WTC11 (cell line): ENCODE measurements at regions not wholly inside any gene's neighbourhood (a gene's known extent, or its start where the extent isn't known, plus 50 kb on each side); places are given as distances from the start of the nearest gene placed in this dataset.

Source experiments
- ATAC-seq: fragments of 200-7000 bp; cut with Tn5 transposase; 2 replicates; pipeline ENCODE4 v1.10.0; 2021; ENCODE audit warnings: mild to moderate bottlenecking, moderate library complexity
- CTCF ChIA-PET: fragments of 300-600 bp; sonication (Branson Sonifier 250); formaldehyde crosslinking; loops from one replicate; lab custom pipeline; 2021; ENCODE audit warnings: antibody characterized with exemption; lab: Charles Lee
- POLR2A ChIA-PET: fragments of 350-600 bp; sonication (Branson Sonifier 250); formaldehyde crosslinking; loops from one replicate; lab custom pipeline; 2021; ENCODE audit warnings: antibody characterized with exemption; lab: Charles Lee
- DNase-seq: peaks from one replicate; pipeline ENCODE4 v3.0.0; 2021; ENCODE audit warnings: low spot score
- H3K27ac Mint-ChIP-seq: 2 replicates; pipeline ENCODE4 v1.8.0; 2021; ENCODE audit warnings: mixed read lengths
- H3K27me3 Mint-ChIP-seq: 2 replicates; pipeline ENCODE4 v1.8.0; 2021; ENCODE audit warnings: low read depth, mild to moderate bottlenecking, moderate library complexity, mixed read lengths
- H3K36me3 Mint-ChIP-seq: 2 replicates; pipeline ENCODE4 v1.8.0; 2021; ENCODE audit warnings: mixed read lengths
- H3K4me1 Mint-ChIP-seq: 2 replicates; pipeline ENCODE4 v1.8.0; 2022; ENCODE audit warnings: mixed read lengths
- H3K4me3 Mint-ChIP-seq: 2 replicates; pipeline ENCODE4 v1.8.0; 2021; ENCODE audit warnings: mild to moderate bottlenecking, moderate library complexity, mixed read lengths
- H3K9me3 Mint-ChIP-seq: 2 replicates; pipeline ENCODE4 v1.8.0; 2021; ENCODE audit warnings: mixed read lengths
- CREM ChIP-seq: sonication (generic); formaldehyde crosslinking; IDR thresholded peaks from 2 replicates; pipeline ENCODE4 v1.8.1; 2022; ENCODE audit warnings: mild to moderate bottlenecking, missing genetic modification reagents, moderate library complexity
- EMX1 ChIP-seq: fragments of 250-450 bp; sonication (Bioruptor Pico); IDR thresholded peaks from 2 replicates; pipeline ENCODE4 v1.8.0; 2021; ENCODE audit warnings: mild to moderate bottlenecking
- GRHL2 ChIP-seq: fragments of 250-450 bp; sonication (Bioruptor Pico); IDR thresholded peaks from 2 replicates; pipeline ENCODE4 v1.8.0; 2022; ENCODE audit warnings: mild to moderate bottlenecking, moderate library complexity; ENCODE audit not compliant: insufficient replicate concordance, severe bottlenecking
- HMGA2 ChIP-seq: fragments of 250-450 bp; sonication (Bioruptor Pico); IDR thresholded peaks from 2 replicates; pipeline ENCODE4 v1.4.0; 2021; ENCODE audit warnings: mild to moderate bottlenecking, moderate library complexity
- JAZF1 ChIP-seq: fragments of 250-450 bp; sonication (Bioruptor Pico); IDR thresholded peaks from 2 replicates; pipeline ENCODE4 v1.9.0; 2021; ENCODE audit warnings: moderate library complexity, mild to moderate bottlenecking, inconsistent platforms
- MYBL2 ChIP-seq: sonication (generic); formaldehyde crosslinking; IDR thresholded peaks from 2 replicates; pipeline ENCODE4 v1.8.1; 2023; ENCODE audit warnings: mild to moderate bottlenecking, moderate library complexity, missing genetic modification reagents
- NFE2L1 ChIP-seq: sonication (generic); formaldehyde crosslinking; IDR thresholded peaks from 2 replicates; pipeline ENCODE4 v1.8.1; 2023; ENCODE audit warnings: missing genetic modification reagents
- RELA ChIP-seq: sonication (generic); formaldehyde crosslinking; IDR thresholded peaks from 2 replicates; pipeline ENCODE4 v1.8.1; 2022; ENCODE audit warnings: missing genetic modification reagents, mild to moderate bottlenecking, borderline replicate concordance
- TP53 ChIP-seq: sonication (generic); formaldehyde crosslinking; IDR thresholded peaks from 2 replicates; pipeline ENCODE4 v1.8.1; 2023; ENCODE audit warnings: mild to moderate bottlenecking, missing genetic modification reagents
- ZNF232 ChIP-seq: sonication (generic); formaldehyde crosslinking; IDR thresholded peaks from 2 replicates; pipeline ENCODE4 v1.8.0; 2022; ENCODE audit warnings: mild to moderate bottlenecking, missing genetic modification reagents
- ZNF396 ChIP-seq: fragments of 250-450 bp; sonication (Bioruptor Pico); IDR thresholded peaks from 2 replicates; pipeline ENCODE4 v1.8.0; 2021; ENCODE audit warnings: mild to moderate bottlenecking, moderate library complexity, borderline replicate concordance
- ZNF416 ChIP-seq: fragments of 250-450 bp; sonication (Bioruptor Pico); IDR thresholded peaks from 2 replicates; pipeline ENCODE4 v1.9.0; 2021; ENCODE audit warnings: mild to moderate bottlenecking, inconsistent platforms
- ZNF671 ChIP-seq: fragments of 250-450 bp; sonication (Bioruptor Pico); IDR thresholded peaks from 2 replicates; pipeline ENCODE4 v1.8.0; 2021; ENCODE audit warnings: mild to moderate bottlenecking
- TF ChIP-seq, protein P1 (sequence below): sonication (generic); formaldehyde crosslinking; IDR thresholded peaks from 2 replicates; pipeline ENCODE4 v1.8.1; 2022; ENCODE audit warnings: mild to moderate bottlenecking, missing genetic modification reagents, moderate library complexity, borderline replicate concordance
- TF ChIP-seq, protein P2 (sequence below): sonication (generic); formaldehyde crosslinking; IDR thresholded peaks from 2 replicates; pipeline ENCODE4 v1.8.0; 2022; ENCODE audit warnings: mild to moderate bottlenecking, missing genetic modification reagents
- TF ChIP-seq, protein P3 (sequence below): sonication (generic); formaldehyde crosslinking; IDR thresholded peaks from 2 replicates; pipeline ENCODE4 v1.8.0; 2022; ENCODE audit warnings: missing genetic modification reagents
- TF ChIP-seq, protein P4 (sequence below): sonication (generic); formaldehyde crosslinking; IDR thresholded peaks from 2 replicates; pipeline ENCODE4 v1.8.1; 2022; ENCODE audit warnings: mild to moderate bottlenecking, moderate library complexity, missing genetic modification reagents
- TF ChIP-seq, protein P5 (sequence below): sonication (generic); formaldehyde crosslinking; IDR thresholded peaks from 2 replicates; pipeline ENCODE4 v1.8.0; 2023; ENCODE audit warnings: mild to moderate bottlenecking, missing genetic modification reagents
- TF ChIP-seq, protein P6 (sequence below): sonication (generic); formaldehyde crosslinking; IDR thresholded peaks from 2 replicates; pipeline ENCODE4 v1.8.1; 2023; ENCODE audit warnings: mild to moderate bottlenecking, missing genetic modification reagents, moderate library complexity
- TF ChIP-seq, protein P7 (sequence below): sonication (generic); formaldehyde crosslinking; IDR thresholded peaks from 2 replicates; pipeline ENCODE4 v1.8.0; 2023; ENCODE audit warnings: missing genetic modification reagents
- TF ChIP-seq, protein P8 (sequence below): fragments of 250-450 bp; sonication (Bioruptor Pico); IDR thresholded peaks from 2 replicates; pipeline ENCODE4 v1.9.0; 2021; ENCODE audit warnings: mild to moderate bottlenecking, borderline replicate concordance

DNA sequence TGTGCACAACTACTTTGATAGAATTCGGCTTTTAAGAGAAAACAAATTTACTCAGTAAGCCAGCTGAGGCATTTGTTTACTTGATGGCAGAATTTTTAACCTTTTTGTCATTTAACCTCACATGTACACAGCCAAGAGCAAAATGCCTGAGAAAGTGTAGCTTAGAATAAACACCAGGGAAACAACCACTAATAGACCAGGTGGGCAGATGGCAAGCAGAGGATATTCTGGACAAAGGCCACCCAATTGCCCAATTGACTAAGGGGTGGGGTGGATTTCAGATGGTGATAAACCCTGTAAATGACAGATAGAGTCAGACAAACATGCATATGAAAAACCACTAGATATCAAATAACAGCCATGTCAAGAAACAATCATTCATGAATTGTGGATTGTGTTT is 190.7 kb upstream of the FBXL4 start:
- Mint-ChIP-seq H3K9me3 (peaks cover 14% of the 10 kb centered on the region), H3K36me3 (peaks cover 8% of the 10 kb centered on the region), H3K4me3 (no peak overlapping the region)

DNA sequence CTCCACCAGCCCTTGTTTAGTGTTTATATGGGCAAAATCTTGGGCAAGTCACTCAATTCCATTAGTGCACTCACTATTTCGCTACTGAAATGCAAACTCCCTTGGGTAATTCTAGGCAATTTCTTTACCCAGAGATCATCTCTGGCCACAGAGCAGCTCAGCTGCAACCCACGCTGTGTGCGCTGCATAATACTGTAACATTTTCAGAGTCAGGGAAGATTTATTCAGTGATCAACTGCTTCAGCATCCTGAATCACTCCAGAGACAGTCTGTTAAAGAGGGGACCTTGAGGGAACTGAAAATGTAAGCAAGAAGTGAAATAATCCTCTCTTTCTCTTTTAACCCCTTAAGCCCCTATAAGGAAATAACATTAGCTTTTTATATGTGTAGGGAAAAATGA is 189.6 kb upstream of the FBXL4 start:
- DNase-seq, result no peak
- H3K27me3 Mint-ChIP-seq, result no peaks in the 10 kb centered on the region
- no peak for ATAC-seq
- no peak overlapping the region for H3K4me3 Mint-ChIP-seq
- H3K36me3 Mint-ChIP-seq, result peaks cover 8% of the 10 kb centered on the region
- H3K27ac Mint-ChIP-seq, result no peak overlapping the region
- H3K4me1 Mint-ChIP-seq, result peaks cover 19% of the 10 kb centered on the region
- ChIA-PET CTCF (interaction anchor here (1.4 to 2.7 kb wide), 2 partner anchors 14 to 18 kb away, joined by 4 to 9 read pairs; no protein-coding TSS in a partner anchor), POLR2A (no interaction called here)
- peaks cover 7% of the 10 kb centered on the region for H3K9me3 Mint-ChIP-seq
- TF ChIP-seq ZNF416 (CRISPR knock-in tag), result no peak
- TF ChIP-seq, protein P1, sequence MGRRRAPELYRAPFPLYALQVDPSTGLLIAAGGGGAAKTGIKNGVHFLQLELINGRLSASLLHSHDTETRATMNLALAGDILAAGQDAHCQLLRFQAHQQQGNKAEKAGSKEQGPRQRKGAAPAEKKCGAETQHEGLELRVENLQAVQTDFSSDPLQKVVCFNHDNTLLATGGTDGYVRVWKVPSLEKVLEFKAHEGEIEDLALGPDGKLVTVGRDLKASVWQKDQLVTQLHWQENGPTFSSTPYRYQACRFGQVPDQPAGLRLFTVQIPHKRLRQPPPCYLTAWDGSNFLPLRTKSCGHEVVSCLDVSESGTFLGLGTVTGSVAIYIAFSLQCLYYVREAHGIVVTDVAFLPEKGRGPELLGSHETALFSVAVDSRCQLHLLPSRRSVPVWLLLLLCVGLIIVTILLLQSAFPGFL, result no peak
- TF ChIP-seq, protein P2, sequence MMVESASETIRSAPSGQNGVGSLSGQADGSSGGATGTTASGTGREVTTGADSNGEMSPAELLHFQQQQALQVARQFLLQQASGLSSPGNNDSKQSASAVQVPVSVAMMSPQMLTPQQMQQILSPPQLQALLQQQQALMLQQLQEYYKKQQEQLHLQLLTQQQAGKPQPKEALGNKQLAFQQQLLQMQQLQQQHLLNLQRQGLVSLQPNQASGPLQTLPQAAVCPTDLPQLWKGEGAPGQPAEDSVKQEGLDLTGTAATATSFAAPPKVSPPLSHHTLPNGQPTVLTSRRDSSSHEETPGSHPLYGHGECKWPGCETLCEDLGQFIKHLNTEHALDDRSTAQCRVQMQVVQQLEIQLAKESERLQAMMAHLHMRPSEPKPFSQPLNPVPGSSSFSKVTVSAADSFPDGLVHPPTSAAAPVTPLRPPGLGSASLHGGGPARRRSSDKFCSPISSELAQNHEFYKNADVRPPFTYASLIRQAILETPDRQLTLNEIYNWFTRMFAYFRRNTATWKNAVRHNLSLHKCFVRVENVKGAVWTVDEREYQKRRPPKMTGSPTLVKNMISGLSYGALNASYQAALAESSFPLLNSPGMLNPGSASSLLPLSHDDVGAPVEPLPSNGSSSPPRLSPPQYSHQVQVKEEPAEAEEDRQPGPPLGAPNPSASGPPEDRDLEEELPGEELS (CRISPR knock-in tag), result no peak
- TF ChIP-seq NFE2L1, result no peak
- TF ChIP-seq, protein P3, sequence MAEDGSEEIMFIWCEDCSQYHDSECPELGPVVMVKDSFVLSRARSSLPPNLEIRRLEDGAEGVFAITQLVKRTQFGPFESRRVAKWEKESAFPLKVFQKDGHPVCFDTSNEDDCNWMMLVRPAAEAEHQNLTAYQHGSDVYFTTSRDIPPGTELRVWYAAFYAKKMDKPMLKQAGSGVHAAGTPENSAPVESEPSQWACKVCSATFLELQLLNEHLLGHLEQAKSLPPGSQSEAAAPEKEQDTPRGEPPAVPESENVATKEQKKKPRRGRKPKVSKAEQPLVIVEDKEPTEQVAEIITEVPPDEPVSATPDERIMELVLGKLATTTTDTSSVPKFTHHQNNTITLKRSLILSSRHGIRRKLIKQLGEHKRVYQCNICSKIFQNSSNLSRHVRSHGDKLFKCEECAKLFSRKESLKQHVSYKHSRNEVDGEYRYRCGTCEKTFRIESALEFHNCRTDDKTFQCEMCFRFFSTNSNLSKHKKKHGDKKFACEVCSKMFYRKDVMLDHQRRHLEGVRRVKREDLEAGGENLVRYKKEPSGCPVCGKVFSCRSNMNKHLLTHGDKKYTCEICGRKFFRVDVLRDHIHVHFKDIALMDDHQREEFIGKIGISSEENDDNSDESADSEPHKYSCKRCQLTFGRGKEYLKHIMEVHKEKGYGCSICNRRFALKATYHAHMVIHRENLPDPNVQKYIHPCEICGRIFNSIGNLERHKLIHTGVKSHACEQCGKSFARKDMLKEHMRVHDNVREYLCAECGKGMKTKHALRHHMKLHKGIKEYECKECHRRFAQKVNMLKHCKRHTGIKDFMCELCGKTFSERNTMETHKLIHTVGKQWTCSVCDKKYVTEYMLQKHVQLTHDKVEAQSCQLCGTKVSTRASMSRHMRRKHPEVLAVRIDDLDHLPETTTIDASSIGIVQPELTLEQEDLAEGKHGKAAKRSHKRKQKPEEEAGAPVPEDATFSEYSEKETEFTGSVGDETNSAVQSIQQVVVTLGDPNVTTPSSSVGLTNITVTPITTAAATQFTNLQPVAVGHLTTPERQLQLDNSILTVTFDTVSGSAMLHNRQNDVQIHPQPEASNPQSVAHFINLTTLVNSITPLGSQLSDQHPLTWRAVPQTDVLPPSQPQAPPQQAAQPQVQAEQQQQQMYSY (CRISPR knock-in tag), result no peak
- no peak for TF ChIP-seq MYBL2 (CRISPR knock-in tag)
- TF ChIP-seq, protein P4, sequence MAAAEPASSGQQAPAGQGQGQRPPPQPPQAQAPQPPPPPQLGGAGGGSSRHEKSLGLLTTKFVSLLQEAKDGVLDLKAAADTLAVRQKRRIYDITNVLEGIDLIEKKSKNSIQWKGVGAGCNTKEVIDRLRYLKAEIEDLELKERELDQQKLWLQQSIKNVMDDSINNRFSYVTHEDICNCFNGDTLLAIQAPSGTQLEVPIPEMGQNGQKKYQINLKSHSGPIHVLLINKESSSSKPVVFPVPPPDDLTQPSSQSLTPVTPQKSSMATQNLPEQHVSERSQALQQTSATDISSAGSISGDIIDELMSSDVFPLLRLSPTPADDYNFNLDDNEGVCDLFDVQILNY (CRISPR knock-in tag), result no peak
- no peak for TF ChIP-seq TP53 (CRISPR knock-in tag)
- TF ChIP-seq, protein P5, sequence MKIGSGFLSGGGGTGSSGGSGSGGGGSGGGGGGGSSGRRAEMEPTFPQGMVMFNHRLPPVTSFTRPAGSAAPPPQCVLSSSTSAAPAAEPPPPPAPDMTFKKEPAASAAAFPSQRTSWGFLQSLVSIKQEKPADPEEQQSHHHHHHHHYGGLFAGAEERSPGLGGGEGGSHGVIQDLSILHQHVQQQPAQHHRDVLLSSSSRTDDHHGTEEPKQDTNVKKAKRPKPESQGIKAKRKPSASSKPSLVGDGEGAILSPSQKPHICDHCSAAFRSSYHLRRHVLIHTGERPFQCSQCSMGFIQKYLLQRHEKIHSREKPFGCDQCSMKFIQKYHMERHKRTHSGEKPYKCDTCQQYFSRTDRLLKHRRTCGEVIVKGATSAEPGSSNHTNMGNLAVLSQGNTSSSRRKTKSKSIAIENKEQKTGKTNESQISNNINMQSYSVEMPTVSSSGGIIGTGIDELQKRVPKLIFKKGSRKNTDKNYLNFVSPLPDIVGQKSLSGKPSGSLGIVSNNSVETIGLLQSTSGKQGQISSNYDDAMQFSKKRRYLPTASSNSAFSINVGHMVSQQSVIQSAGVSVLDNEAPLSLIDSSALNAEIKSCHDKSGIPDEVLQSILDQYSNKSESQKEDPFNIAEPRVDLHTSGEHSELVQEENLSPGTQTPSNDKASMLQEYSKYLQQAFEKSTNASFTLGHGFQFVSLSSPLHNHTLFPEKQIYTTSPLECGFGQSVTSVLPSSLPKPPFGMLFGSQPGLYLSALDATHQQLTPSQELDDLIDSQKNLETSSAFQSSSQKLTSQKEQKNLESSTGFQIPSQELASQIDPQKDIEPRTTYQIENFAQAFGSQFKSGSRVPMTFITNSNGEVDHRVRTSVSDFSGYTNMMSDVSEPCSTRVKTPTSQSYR, result no peak
- TF ChIP-seq ZNF232 (CRISPR knock-in tag), result no peak

More for the DNA sequence above, 190.7 kb upstream of the FBXL4 start:
- H3K4me1 Mint-ChIP-seq, result peaks cover 19% of the 10 kb centered on the region
- H3K27me3 Mint-ChIP-seq, result no peaks in the 10 kb centered on the region
- CTCF ChIA-PET, result interaction anchor here (2.7 kb wide), 1 partner anchor 13 kb away, joined by 9 read pairs; no protein-coding TSS in a partner anchor
- POLR2A ChIA-PET, result interaction anchor here (0.7 kb wide), 1 partner anchor 14 kb away, joined by 3 read pairs; no protein-coding TSS in a partner anchor
- no peak for ATAC-seq
- no peak for TF ChIP-seq JAZF1 (CRISPR knock-in tag)
- no peak for TF ChIP-seq ZNF396 (CRISPR knock-in tag)
- no peak for TF ChIP-seq RELA (CRISPR knock-in tag)
- TF ChIP-seq ZNF671 (CRISPR knock-in tag), result no peak
- TF ChIP-seq EMX1 (CRISPR knock-in tag), result no peak
- TF ChIP-seq CREM (CRISPR knock-in tag), result no peak
- no peak for TF ChIP-seq HMGA2 (CRISPR knock-in tag)
- TF ChIP-seq, protein P6, sequence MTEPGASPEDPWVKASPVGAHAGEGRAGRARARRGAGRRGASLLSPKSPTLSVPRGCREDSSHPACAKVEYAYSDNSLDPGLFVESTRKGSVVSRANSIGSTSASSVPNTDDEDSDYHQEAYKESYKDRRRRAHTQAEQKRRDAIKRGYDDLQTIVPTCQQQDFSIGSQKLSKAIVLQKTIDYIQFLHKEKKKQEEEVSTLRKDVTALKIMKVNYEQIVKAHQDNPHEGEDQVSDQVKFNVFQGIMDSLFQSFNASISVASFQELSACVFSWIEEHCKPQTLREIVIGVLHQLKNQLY (CRISPR knock-in tag), result no peak
- TF ChIP-seq, protein P7, sequence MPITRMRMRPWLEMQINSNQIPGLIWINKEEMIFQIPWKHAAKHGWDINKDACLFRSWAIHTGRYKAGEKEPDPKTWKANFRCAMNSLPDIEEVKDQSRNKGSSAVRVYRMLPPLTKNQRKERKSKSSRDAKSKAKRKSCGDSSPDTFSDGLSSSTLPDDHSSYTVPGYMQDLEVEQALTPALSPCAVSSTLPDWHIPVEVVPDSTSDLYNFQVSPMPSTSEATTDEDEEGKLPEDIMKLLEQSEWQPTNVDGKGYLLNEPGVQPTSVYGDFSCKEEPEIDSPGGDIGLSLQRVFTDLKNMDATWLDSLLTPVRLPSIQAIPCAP (CRISPR knock-in tag), result no peak
- no peak for TF ChIP-seq GRHL2 (CRISPR knock-in tag)
- TF ChIP-seq, protein P8, sequence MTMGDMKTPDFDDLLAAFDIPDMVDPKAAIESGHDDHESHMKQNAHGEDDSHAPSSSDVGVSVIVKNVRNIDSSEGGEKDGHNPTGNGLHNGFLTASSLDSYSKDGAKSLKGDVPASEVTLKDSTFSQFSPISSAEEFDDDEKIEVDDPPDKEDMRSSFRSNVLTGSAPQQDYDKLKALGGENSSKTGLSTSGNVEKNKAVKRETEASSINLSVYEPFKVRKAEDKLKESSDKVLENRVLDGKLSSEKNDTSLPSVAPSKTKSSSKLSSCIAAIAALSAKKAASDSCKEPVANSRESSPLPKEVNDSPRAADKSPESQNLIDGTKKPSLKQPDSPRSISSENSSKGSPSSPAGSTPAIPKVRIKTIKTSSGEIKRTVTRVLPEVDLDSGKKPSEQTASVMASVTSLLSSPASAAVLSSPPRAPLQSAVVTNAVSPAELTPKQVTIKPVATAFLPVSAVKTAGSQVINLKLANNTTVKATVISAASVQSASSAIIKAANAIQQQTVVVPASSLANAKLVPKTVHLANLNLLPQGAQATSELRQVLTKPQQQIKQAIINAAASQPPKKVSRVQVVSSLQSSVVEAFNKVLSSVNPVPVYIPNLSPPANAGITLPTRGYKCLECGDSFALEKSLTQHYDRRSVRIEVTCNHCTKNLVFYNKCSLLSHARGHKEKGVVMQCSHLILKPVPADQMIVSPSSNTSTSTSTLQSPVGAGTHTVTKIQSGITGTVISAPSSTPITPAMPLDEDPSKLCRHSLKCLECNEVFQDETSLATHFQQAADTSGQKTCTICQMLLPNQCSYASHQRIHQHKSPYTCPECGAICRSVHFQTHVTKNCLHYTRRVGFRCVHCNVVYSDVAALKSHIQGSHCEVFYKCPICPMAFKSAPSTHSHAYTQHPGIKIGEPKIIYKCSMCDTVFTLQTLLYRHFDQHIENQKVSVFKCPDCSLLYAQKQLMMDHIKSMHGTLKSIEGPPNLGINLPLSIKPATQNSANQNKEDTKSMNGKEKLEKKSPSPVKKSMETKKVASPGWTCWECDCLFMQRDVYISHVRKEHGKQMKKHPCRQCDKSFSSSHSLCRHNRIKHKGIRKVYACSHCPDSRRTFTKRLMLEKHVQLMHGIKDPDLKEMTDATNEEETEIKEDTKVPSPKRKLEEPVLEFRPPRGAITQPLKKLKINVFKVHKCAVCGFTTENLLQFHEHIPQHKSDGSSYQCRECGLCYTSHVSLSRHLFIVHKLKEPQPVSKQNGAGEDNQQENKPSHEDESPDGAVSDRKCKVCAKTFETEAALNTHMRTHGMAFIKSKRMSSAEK (CRISPR knock-in tag), result no peak
- no peak overlapping the region for H3K27ac Mint-ChIP-seq
- DNase-seq, result no peak
